OCI-LY1 (cell line): ENCODE measurements at regions not wholly inside any gene's neighbourhood (a gene's known extent, or its start where the extent isn't known, plus 50 kb on each side); places are given as distances from the start of the nearest gene placed in this dataset.

Source experiments
- CTCF ChIP-seq: fragments of 200-600 bp; sonication (generic), shearing (Covaris generic); IDR thresholded peaks from 2 replicates; pipeline ENCODE4 v1.5.1; 2017; ENCODE audit warnings: mild to moderate bottlenecking, antibody characterized with exemption, low read length, moderate library complexity, mixed read lengths
- EZH2 ChIP-seq: fragments of 200-600 bp; sonication (generic), shearing (Covaris generic); IDR thresholded peaks from 2 replicates; pipeline ENCODE4 v1.8.0; 2017; ENCODE audit warnings: borderline replicate concordance, mixed run types, mild to moderate bottlenecking, antibody characterized with exemption, low read length, moderate library complexity, mixed read lengths

- TF ChIP-seq CTCF (no peak), EZH2 (no peak)
These were observed 193.3 kb downstream of the KATNAL1 start for GRCh38 chr13:30113983-30114570.
